WI38 (cell line): ENCODE measurements at regions not wholly inside any gene's neighbourhood (a gene's known extent, or its start where the extent isn't known, plus 50 kb on each side); places are given as distances from the start of the nearest gene placed in this dataset.

Experiments
- H3K4me3 ChIP-seq: 2 replicates; pipeline ENCODE4 v1.5.1; 2011; ENCODE audit warnings: low read depth, mild to moderate bottlenecking, control low read depth, low read length
- CTCF ChIP-seq: IDR thresholded peaks from 2 replicates; pipeline ENCODE4 v1.5.1; 2012; ENCODE audit warnings: low read depth, mild to moderate bottlenecking, control low read depth, low read length

- no peak overlapping the region for H3K4me3 ChIP-seq
- no peak for TF ChIP-seq CTCF
Measured at GRCh38 chr20:51183451-51183850, 160.5 kb upstream of the KCNG1 start.

- no peak for TF ChIP-seq CTCF
- no peak overlapping the region for H3K4me3 ChIP-seq
Measured at GRCh38 chr20:51182571-51182970, 159.7 kb upstream of the KCNG1 start.

- TF ChIP-seq CTCF = no peak
- no peak overlapping the region for H3K4me3 ChIP-seq
Measured at GRCh38 chr20:51178153-51178552, 155.2 kb upstream of the KCNG1 start.

GRCh38 chr20:51176876-51177275 lies 154.0 kb upstream of the KCNG1 start:
- H3K4me3 ChIP-seq = no peak overlapping the region
- TF ChIP-seq CTCF = no peak

- H3K4me3 ChIP-seq = no peak overlapping the region
- TF ChIP-seq CTCF = no peak
Measured at GRCh38 chr20:51176446-51176845, 153.5 kb upstream of the KCNG1 start.

- TF ChIP-seq CTCF = no peak
- no peak overlapping the region for H3K4me3 ChIP-seq
Measured at GRCh38 chr20:51175724-51176123, 152.8 kb upstream of the KCNG1 start.

GRCh38 chr20:51175156-51175555 lies 152.2 kb upstream of the KCNG1 start:
- H3K4me3 ChIP-seq = no peak overlapping the region
- TF ChIP-seq CTCF = no peak
